ENCODE measurements at regions not wholly inside any gene's neighbourhood (a gene's known extent, or its start where the extent isn't known, plus 50 kb on each side); places are given as distances from the start of the nearest gene placed in this dataset.

GRCh38 chr10:124152139-124153022, 59.0 kb upstream of the CHST15 start:
- TF ChIP-seq CTCF (IDR thresholded peaks at IDR 0.05) = no peak
- no peak for TF ChIP-seq POLR2A (IDR thresholded peaks at IDR 0.05)

Measured in Peyer's patch (tissue), 4 donors.